Keratinocyte (primary cell): ENCODE measurements at regions not wholly inside any gene's neighbourhood (a gene's known extent, or its start where the extent isn't known, plus 50 kb on each side); places are given as distances from the start of the nearest gene placed in this dataset.

Source experiments
- EZH2 ChIP-seq: IDR thresholded peaks from one replicate; pipeline ENCODE4 v1.6.1; 2012; ENCODE audit warnings: inconsistent platforms, mild to moderate bottlenecking, low read length, moderate library complexity
- TF ChIP-seq, protein P1 (sequence below), 3 experiments: IDR thresholded peaks in 1 of 3; conservative IDR thresholded peaks in 1 of 3; optimal IDR thresholded peaks in 1 of 3; 2 replicates in 2 of 3; 3 replicates in 1 of 3; pipeline versions ENCODE3 to v1.5.1; 2011; ENCODE audit warnings: low read length in 3 of 3, mild to moderate bottlenecking in 3 of 3, moderate library complexity in 2 of 3, control low read depth in 1 of 3, inconsistent platforms in 1 of 3; ENCODE audit not compliant: insufficient read depth in 2 of 3; ENCODE audit errors: extremely low read depth in 1 of 3

DNA sequence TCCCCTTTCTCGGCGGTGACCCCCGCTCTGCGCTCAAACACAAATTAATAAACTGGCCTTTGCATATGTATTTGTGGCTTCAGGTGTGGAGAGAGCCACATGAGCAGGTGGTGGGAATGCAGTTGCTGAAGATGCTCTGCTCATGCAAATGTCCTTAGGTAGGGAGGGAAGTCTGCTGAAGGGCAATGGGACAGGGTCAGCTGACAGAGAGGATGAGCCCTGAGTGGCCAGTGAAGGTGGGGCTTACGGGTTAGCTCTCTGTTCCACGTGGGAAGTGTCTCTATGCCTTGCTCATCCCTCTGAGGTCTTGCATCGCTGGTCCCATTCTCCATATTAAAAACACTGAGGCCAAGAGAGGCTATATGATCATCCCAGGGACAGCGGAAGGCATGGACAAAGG is 74.2 kb upstream of the CCL1 start:
- TF ChIP-seq, protein P1, sequence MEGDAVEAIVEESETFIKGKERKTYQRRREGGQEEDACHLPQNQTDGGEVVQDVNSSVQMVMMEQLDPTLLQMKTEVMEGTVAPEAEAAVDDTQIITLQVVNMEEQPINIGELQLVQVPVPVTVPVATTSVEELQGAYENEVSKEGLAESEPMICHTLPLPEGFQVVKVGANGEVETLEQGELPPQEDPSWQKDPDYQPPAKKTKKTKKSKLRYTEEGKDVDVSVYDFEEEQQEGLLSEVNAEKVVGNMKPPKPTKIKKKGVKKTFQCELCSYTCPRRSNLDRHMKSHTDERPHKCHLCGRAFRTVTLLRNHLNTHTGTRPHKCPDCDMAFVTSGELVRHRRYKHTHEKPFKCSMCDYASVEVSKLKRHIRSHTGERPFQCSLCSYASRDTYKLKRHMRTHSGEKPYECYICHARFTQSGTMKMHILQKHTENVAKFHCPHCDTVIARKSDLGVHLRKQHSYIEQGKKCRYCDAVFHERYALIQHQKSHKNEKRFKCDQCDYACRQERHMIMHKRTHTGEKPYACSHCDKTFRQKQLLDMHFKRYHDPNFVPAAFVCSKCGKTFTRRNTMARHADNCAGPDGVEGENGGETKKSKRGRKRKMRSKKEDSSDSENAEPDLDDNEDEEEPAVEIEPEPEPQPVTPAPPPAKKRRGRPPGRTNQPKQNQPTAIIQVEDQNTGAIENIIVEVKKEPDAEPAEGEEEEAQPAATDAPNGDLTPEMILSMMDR (optimal IDR thresholded peaks at IDR 0.05 in 1 of 3, IDR thresholded peaks at IDR 0.05 in 1 of 3, conservative IDR thresholded peaks at IDR 0.05 in 1 of 3; ENCODE audit: extremely low read depth in 1 of 3, insufficient read depth in 2 of 3, low read length in 3 of 3): no peak
- TF ChIP-seq EZH2: no peak
